Colonic mucosa (tissue), 4 donors: ENCODE measurements at regions not wholly inside any gene's neighbourhood (a gene's known extent, or its start where the extent isn't known, plus 50 kb on each side); places are given as distances from the start of the nearest gene placed in this dataset.

Experiments
- DNase-seq: peaks from one replicate; pipeline ENCODE4 v3.0.0-alpha.2; 2020
- H3K27ac ChIP-seq: fragments of 200-600 bp; one replicate; pipeline ENCODE4 v1.8.0; 2021
- H3K27me3 ChIP-seq: fragments of 200-600 bp; one replicate; pipeline ENCODE4 v1.8.0; 2021
- H3K36me3 ChIP-seq: fragments of 200-600 bp; one replicate; pipeline ENCODE4 v1.8.0; 2021
- H3K4me1 ChIP-seq: fragments of 200-600 bp; one replicate; pipeline ENCODE4 v1.8.0; 2021; ENCODE audit warnings: mild to moderate bottlenecking
- H3K4me3 ChIP-seq: fragments of 200-600 bp; one replicate; pipeline ENCODE4 v1.8.0; 2021
- H3K9ac ChIP-seq, 2 donors: one replicate each; pipeline ENCODE4 v1.7.0; 2013; ENCODE audit warnings: control low read depth in 2 of 2, low read depth in 2 of 2, low read length in 2 of 2
- H3K9me3 ChIP-seq: fragments of 200-600 bp; one replicate; pipeline ENCODE4 v1.8.0; 2021
- intact Hi-C: fragments of 100-400 bp; cut with DNase I; formaldehyde crosslinking; loops from one replicate; pipeline ENCODE4 v1.14.1; 2022
- TF ChIP-seq, protein P1 (sequence below): fragments of 200-600 bp; IDR thresholded peaks from one replicate; pipeline ENCODE4 v1.8.0; 2022; ENCODE audit warnings: antibody characterized with exemption, mild to moderate bottlenecking
- donor health status: healthy.
- donor health status: DM: no; HTN: no; CAD: no.
- donor health status: DM: no; HTN: no; CAD: no.

DNA sequence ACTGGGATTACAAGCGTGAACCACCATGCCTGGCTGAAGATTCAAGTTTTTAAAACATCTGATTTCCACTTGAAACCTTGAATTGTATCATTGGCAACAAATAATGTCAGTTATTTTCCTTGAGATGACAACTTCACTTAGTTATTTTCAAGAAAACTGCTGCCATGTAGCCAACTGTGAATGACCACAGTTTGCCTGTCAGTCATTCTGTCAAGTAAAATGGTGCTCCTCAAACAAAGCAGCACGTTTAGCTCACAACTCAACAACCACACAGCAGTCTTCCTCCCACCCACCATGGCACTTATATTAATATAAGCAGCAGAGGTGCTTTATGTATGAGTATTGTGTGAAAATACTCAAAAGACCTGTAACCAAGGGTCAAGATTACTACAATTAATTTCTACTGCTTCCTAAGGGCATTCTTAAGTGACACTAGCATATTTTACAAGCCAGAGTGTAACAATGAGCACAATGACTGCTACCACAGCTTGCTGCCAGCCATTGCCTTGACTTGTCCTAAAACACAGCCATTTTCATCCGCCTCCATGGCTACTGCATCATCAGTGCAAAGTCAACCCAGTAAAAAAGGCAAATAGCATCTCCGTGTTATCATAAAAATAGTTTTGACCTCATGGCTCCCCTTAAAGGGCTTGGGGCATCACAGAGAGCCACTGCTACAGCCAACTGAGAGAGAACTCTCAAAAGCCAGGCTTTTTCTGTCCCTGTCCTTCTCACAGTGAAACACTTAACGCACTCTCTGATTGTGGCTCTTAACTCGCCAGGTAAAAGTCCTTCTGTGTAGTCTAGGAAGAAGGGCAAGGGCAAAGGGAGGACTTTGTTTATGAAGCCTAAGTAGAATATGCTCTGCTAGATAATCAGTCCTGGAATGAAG lies 96.4 kb upstream of the TAB2 start:
- H3K9ac ChIP-seq: no peak overlapping the region
- TF ChIP-seq, protein P1, sequence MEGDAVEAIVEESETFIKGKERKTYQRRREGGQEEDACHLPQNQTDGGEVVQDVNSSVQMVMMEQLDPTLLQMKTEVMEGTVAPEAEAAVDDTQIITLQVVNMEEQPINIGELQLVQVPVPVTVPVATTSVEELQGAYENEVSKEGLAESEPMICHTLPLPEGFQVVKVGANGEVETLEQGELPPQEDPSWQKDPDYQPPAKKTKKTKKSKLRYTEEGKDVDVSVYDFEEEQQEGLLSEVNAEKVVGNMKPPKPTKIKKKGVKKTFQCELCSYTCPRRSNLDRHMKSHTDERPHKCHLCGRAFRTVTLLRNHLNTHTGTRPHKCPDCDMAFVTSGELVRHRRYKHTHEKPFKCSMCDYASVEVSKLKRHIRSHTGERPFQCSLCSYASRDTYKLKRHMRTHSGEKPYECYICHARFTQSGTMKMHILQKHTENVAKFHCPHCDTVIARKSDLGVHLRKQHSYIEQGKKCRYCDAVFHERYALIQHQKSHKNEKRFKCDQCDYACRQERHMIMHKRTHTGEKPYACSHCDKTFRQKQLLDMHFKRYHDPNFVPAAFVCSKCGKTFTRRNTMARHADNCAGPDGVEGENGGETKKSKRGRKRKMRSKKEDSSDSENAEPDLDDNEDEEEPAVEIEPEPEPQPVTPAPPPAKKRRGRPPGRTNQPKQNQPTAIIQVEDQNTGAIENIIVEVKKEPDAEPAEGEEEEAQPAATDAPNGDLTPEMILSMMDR: no peak
- no peaks in the 10 kb centered on the region for H3K4me1 ChIP-seq
- H3K36me3 ChIP-seq: no peaks in the 10 kb centered on the region
- intact Hi-C loops: no loop called here
- H3K4me3 ChIP-seq: no peak overlapping the region
- H3K27ac ChIP-seq: no peak overlapping the region
- H3K9me3 ChIP-seq: no peaks in the 10 kb centered on the region
- no peak for DNase-seq
- no peaks in the 10 kb centered on the region for H3K27me3 ChIP-seq

DNA sequence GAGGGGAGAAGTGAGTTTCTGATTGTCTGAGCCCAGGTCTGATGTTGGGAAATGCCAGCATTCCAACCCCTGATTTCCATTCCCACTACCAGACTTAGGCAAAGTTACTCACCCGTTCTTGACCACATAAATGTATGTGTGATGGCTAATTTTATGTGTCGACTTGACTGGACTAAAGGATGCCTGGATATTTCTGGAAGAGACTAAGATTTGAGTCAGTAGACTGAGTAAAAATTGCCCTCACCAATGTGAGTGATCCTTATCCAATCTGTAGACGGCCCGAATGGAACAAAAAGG lies 95.8 kb upstream of the TAB2 start:
- Histone ChIP-seq H3K27me3 (no peaks in the 10 kb centered on the region), H3K4me1 (no peaks in the 10 kb centered on the region), H3K27ac (no peak overlapping the region), H3K36me3 (no peaks in the 10 kb centered on the region), H3K4me3 (no peak overlapping the region), H3K9ac (no peak overlapping the region), H3K9me3 (no peaks in the 10 kb centered on the region)
- no peak for DNase-seq
- TF ChIP-seq, protein P1: no peak
- intact Hi-C loops: no loop called here

DNA sequence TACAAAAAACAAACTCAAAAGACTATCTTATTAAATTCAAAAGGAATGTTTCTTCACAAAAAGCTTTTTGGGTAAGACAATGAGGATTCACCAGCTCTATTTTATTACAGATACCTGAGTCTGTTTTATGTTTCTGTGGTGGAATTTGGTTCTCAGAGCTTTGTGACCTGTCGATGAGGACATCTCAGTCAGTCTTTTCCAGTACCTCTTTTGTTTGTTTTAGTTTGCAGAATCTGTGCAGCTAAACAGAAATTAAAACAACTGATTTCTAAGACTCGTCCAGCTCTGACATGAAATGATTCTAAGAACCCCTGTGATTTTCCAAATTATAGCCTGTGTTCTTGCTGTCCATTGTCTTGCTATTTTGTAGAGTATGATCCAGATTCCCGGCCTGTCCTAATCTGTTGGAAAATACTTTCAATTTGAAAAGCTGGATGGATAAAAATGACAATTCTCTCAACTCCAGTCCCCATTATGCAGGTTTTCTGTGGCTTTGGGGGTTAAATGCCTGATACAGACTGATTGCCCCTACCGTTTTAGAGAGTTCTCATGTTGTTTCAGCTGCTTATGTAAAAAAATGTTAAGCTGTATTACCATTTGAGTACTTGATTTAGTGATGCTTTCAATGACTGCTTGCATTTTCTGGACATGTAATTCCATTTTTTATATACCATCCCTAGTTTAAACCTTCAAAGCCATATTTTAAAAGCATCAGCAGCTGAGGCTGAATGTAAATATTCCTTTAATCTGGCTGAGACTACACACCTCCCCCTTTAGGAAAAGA lies 94.2 kb upstream of the TAB2 start:
- Histone ChIP-seq H3K36me3 (no peaks in the 10 kb centered on the region), H3K4me3 (no peak overlapping the region), H3K27me3 (no peaks in the 10 kb centered on the region), H3K9ac (no peak overlapping the region), H3K4me1 (no peaks in the 10 kb centered on the region), H3K9me3 (no peaks in the 10 kb centered on the region), H3K27ac (no peak overlapping the region)
- no peak for DNase-seq
- TF ChIP-seq, protein P1: no peak
- intact Hi-C loops: no loop called here

DNA sequence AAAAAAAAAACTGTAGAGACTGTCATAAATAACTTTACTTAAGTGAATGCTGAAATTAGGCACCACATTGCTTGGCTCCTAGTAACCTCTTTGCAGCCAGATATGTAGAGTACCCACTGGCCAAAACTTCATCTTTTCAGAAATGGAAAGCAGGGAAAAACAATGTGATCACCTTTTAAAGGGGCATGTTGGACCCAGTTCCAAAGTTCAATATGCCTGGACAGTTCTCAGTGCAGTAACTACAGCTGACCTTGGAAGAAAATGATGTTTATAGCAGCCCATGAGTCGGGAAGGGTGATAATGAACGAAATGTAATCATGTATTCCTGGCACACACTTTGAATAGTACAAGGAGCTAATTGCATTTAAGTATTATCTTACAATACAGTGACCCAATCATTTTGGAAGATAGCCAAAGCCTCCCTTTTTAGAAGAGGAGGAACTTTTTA lies 93.6 kb upstream of the TAB2 start:
- Histone ChIP-seq H3K9ac (no peak overlapping the region), H3K36me3 (no peaks in the 10 kb centered on the region), H3K4me3 (no peak overlapping the region), H3K27me3 (no peaks in the 10 kb centered on the region), H3K4me1 (no peaks in the 10 kb centered on the region), H3K9me3 (no peaks in the 10 kb centered on the region), H3K27ac (no peak overlapping the region)
- no peak for DNase-seq
- intact Hi-C loops: no loop called here
- TF ChIP-seq, protein P1: no peak

DNA sequence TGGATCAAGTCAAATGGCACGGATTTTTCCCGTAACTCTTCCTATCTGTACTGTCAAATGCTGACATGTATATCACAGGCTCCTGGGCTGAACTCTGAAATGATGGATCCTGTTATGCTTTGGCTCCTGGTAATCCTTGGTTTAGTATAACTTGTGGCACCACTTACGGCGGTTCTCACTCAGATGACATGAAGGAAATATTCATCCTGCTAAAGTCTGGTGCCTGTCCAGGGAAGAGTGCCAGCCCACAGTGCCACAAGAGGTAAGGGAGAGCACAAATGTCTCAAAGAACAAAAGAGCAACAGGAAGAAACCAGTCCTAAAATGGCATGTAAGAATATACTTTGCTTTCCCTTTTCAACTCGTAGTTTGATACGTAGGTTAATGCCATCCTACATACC lies 93.1 kb upstream of the TAB2 start:
- intact Hi-C loops: no loop called here
- no peaks in the 10 kb centered on the region for H3K36me3 ChIP-seq

More for the DNA sequence above, 93.1 kb upstream of the TAB2 start:
- Histone ChIP-seq H3K27me3 (no peaks in the 10 kb centered on the region), H3K4me1 (no peaks in the 10 kb centered on the region), H3K9me3 (no peaks in the 10 kb centered on the region), H3K9ac (no peak overlapping the region), H3K4me3 (no peak overlapping the region), H3K27ac (no peak overlapping the region)
- DNase-seq: no peak
- TF ChIP-seq, protein P1: no peak
